ENCODE measurements at regions not wholly inside any gene's neighbourhood (a gene's known extent, or its start where the extent isn't known, plus 50 kb on each side); places are given as distances from the start of the nearest gene placed in this dataset.

DNA sequence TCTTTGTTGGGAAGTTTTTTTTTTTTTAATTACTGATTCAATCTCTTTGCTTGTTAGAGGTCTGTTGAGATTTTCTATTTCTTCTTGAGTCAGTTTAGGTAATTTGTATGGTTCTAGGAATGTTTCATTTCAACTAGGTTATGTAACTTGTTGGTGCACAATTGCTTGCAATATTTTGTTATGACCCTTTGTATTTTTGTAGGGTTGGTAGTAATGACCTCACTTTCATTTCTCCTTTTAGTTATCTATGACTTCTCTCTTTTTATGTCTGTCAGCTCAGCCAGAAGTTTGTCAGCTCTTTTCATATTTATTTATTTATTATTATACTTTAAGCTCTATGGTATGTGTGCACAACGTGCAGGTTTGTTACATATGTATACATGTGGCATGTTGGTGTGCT lies 51.1 kb upstream of the SLC24A3 start:
- H3K27ac ChIP-seq, result no peak overlapping the region
- no peak for DNase-seq (ENCODE audit: low spot score)
- ChIA-PET CTCF (no interaction called here), POLR2A (ENCODE audit: low non-redundant PET) (no interaction called here)
- TF ChIP-seq, protein P1, sequence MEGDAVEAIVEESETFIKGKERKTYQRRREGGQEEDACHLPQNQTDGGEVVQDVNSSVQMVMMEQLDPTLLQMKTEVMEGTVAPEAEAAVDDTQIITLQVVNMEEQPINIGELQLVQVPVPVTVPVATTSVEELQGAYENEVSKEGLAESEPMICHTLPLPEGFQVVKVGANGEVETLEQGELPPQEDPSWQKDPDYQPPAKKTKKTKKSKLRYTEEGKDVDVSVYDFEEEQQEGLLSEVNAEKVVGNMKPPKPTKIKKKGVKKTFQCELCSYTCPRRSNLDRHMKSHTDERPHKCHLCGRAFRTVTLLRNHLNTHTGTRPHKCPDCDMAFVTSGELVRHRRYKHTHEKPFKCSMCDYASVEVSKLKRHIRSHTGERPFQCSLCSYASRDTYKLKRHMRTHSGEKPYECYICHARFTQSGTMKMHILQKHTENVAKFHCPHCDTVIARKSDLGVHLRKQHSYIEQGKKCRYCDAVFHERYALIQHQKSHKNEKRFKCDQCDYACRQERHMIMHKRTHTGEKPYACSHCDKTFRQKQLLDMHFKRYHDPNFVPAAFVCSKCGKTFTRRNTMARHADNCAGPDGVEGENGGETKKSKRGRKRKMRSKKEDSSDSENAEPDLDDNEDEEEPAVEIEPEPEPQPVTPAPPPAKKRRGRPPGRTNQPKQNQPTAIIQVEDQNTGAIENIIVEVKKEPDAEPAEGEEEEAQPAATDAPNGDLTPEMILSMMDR (conservative IDR thresholded peaks at IDR 0.05; ENCODE audit: low read depth), result no peak
